Stimulated activated CD8-positive, alpha-beta memory T cell treated with anti-CD3 and anti-CD28 coated beads, Interleukin-4, amount 100 ng/mL, for 1 hour (primary cell): ENCODE measurements at regions not wholly inside any gene's neighbourhood (a gene's known extent, or its start where the extent isn't known, plus 50 kb on each side); places are given as distances from the start of the nearest gene placed in this dataset.

Experiments
- DNase-seq, 2 donors: peaks; one replicate each; pipeline ENCODE4 v3.0.0-alpha.2; 2020; ENCODE audit warnings: low read depth in 2 of 2, low spot score in 1 of 2

DNA sequence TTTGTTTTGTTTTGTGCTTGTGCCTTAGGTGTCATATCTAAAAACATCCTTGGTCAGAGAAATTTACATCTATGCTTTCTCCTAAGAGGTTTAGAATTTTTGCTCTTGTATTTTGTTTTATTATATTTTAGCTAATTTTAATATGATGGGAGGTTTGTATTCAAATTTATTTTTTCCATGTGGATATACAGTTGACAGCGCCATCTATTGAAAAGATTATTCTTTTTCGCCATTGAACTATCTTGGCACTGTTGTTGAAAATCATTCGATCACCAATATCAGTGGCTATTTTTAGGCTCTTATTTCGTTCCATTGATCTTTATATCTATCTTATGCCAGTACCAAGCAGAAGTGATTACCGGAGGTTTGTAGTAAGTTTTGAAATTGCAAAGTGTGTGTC, 510.3 kb downstream of the BRD1 start:
- no peak for DNase-seq

GRCh38 chr22:49312601-49313000, 515.1 kb downstream of the BRD1 start:
- no peak for DNase-seq

GRCh38 chr22:49310354-49310753, 517.3 kb downstream of the BRD1 start:
- DNase-seq, result no peak

GRCh38 chr22:49308300-49308699, 519.4 kb downstream of the BRD1 start:
- DNase-seq, result no peak

- DNase-seq, result no peak
Observed at GRCh38 chr22:49307870-49308269, 519.8 kb downstream of the BRD1 start.

DNA sequence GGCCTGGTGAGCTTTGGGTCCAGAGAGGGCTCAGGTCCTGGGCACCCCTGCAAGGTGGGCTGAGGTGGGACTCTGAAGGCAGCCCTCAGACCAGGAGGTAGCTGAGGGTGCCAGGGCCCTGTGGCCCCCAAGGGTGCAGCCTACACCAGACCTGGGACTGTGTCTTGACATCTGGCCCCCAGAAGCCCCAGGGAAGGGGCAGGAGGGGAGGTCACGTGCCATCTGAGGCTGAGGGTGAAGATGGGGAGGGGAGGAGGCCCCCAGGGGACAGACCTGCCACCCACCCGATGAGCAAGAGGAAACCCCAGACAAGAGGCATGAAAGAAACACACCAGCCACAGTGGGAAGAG, 520.2 kb downstream of the BRD1 start:
- DNase-seq, result no peak

DNA sequence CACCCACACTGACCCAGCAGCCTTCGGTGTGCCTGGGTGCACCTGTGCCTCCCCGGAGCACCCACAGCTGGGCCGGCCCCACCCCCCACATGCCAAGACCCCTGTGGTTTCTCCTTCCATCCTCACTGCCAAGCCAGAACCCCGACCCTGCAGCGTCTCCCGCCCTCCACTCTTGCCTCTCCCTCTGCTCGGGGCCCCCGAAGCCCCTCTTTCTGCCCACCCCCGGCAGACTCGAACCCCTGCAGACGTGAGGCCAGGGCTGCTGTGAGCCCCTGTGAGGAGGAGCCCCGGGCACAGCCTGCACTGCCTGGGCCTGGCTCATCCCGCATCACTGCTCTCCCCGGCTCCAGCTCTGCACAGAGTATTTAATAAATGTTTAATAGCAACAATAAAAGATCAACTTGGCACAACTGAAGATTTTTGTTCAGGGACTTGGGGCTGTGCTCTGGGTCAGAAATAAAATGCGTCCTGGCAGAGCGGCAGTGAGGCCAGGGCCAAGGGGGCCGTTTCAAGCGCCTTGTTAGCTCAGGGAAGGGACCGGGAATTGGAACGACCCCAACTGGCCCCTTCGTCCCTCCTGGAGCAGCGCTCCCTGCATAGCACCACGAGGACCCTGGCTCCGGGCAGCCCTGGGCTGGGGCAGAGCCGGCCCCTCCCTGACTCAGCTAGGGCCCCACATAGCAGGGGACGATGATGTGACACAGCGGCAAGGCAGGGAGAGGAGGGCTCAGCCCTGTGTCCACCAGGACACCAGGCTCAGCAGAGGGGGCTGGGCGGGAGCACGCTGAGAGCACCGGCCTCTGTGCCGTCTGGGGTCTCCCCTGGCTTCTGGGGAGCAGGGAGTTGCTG, 520.8 kb downstream of the BRD1 start:
- DNase-seq, result no peak

GRCh38 chr22:49305966-49306631, 521.6 kb downstream of the BRD1 start:
- DNase-seq, result no peak

DNA sequence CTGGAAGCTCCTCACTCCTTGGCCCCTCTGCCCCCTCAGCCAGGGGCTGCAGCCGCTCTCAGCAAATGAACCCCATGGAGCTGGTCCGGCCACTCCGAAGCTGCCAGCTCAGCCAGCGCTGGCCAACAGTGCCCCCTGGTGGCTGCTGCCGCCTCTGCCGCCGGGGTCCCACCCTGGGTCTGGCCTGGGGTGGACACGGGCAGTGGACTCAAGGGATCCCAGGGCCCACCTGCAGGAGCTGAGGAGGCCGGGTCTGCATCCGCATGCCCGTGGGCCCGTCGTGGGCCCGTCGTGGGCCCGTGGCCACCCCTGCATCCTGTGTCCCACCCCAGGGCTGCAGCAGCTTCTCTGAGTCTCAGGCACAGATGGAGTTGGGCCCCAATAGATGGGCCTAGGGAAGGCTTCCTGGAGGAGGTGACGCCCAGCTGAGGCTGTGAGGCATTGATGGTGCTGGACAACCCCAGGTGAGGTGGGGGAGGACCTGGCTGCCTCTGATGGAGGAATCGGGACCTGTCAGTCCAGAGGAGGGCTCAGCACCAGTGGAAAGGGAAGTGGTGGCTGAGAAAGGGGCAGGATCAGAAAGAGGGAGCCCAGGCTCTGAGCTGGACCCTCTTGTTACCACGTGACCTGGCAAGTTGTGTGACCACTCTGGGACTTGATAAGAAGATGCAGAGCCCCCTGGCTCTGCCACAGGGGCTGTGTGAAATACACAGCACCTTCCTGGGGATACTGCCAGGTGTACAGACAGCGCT, 522.3 kb downstream of the BRD1 start:
- DNase-seq, result peak; percentile 25 to 27

DNA sequence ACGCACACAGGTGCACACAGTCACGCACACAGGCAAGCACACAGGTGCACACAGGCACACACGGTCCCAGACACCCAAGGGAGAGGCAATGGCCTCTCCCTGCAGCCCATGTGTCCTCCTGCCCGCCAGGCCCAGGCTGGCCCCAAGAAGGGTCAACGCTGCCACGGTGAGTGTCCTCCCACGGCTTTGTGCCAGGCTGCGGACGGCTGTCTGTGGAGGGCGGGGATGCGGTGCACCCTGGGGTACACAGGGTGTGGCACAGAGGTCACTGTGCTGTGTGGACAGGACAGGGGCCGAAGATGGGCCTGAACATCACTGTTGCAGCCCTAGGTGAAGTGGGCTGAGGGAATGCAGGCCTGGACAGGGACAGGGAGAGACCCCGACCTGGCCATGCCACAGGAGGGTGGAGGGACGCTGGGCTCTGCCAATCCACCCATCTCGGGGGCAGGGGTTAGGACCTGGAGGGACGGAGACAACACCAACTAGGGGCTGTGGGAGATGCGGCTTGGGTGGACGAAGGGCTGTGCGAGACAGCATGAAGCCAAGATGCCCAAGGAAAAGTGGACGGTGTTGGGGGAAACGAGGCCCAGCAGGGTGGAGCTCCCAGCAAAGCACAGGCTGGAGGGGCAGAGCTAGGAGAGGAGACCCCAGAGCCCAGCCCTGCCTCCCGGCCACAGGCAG, 523.8 kb downstream of the BRD1 start:
- DNase-seq, result no peak

DNA sequence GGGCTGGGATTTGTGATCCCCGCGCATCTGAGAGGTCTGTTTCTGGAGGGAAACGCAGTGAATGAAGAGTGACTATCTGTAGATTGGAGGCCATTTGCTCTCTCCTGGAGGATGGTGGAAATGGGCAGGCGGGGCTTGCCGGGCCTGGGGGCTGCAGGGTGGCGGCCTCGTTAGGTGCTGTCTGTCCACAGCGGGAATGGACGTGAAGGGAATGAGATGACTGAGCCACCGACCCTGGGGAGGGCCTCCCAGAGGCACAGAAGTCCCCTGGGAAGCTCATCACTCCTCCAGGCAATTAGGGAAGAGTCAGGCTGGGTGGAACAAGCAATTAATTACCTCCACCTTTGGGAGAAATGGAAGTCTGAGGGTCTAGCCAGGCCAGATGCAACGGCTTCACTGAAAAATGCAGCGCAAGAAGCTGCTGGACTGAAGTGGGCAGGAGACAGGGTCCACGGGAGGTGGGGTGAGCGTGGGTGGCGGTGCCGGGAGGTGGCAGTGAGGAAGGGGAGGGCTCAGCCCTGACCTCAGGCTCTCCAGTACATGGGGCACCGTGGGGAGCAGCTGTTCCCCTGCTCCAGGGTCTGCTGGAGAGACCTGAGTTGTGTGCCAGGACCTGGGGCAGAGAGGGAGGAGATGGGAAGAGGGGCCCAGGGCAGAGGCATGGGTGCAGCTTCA, 524.5 kb downstream of the BRD1 start:
- DNase-seq, result no peak

DNA sequence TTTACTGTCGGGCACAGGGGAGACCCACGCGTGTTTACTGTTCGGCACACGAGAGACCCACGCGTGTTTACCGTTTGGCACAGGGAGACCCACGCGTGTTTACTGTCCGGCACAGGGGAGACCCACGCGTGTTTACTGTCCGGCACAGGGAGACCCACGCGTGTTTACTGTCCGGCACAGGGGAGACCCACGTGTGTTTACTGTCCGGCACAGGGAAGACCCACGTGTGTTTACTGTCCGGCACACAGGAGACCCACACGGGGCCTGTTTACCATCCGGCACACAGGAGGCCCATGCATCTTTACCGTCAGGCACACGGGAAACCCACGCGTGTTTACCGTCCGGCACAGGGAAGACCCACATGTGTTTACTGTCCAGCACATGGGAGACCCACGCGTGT, 525.1 kb downstream of the BRD1 start:
- no peak for DNase-seq

GRCh38 chr22:49302150-49302460, 525.6 kb downstream of the BRD1 start:
- no peak for DNase-seq

DNA sequence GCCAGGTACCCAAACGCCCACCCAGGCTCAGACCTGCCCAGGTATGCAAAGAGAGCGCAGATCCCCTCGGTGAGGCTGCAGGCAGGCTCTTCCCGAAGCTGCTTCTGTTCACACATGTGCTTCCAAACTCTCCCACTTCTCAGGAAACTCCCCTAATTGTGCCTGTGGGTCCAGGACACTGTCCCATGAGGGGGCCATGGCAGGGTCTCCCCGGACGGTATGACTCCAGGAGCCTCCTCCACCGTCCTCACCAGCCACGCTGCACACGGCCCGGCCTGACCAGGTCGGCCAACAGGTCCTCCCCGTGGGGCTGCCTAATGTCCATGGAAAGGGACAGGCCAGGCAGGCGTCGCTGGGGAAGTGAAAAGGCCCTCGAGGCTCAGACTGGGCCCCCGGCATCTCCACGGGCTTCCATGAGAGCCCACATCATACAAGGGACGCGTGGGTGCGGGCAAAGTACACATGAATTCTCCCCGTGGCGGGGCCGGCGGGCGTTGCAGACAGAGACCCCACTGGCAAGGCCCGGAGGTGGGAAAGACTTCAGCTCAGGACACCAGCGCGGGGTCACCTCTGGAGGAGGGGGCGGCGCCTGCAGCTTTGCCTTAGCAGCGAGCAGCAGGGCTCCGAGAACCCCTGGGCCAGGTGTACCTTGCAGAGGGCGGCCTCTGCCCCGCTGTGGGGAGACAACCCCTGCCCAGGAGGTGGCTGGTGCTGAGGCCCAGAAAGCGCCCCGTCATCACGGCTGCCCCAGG, 526.1 kb downstream of the BRD1 start:
- no peak for DNase-seq

DNA sequence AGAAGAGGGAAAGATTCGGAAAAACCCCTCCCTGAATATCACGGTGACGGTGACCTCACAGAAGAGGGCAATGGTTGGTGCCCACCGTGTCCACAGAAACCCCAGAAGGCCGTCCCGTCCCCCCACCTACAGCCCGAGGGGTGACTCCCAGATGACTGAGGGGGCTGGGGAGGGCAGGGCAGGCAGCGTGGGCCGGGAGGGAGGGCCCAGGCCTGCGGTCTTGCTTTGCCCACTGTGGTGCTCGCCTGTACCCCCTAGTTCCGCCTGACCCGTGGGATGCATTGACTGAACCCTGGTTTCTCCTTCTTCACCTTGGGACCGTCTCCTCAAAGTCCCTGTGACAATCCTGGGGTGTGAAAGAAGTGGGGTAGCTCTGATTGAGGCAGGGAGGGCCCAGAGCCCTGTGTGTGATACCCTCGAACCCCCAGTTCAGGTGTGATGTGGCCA, 526.7 kb downstream of the BRD1 start:
- no peak for DNase-seq

DNA sequence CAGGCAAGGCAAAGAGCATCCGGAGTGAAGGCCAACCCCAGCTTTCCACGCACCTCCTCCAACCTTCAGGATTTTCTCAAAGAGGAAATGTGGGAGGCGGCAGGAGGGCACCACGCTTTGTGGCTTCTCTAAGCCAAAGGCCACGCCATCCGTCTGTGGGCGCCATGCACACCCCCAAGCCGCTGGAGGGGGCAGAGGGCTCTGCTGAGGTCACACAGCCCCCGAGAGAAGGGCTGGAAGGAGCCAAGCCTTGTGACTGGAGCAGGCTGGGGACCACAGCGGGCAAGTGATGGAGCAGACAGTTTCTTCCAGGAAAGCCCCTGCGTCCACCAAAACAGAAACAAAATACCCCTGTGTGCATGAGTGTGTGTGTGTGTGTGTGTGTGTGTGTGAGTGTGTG, 527.4 kb downstream of the BRD1 start:
- DNase-seq, result no peak

GRCh38 chr22:49299821-49300231, 527.8 kb downstream of the BRD1 start:
- no peak for DNase-seq

DNA sequence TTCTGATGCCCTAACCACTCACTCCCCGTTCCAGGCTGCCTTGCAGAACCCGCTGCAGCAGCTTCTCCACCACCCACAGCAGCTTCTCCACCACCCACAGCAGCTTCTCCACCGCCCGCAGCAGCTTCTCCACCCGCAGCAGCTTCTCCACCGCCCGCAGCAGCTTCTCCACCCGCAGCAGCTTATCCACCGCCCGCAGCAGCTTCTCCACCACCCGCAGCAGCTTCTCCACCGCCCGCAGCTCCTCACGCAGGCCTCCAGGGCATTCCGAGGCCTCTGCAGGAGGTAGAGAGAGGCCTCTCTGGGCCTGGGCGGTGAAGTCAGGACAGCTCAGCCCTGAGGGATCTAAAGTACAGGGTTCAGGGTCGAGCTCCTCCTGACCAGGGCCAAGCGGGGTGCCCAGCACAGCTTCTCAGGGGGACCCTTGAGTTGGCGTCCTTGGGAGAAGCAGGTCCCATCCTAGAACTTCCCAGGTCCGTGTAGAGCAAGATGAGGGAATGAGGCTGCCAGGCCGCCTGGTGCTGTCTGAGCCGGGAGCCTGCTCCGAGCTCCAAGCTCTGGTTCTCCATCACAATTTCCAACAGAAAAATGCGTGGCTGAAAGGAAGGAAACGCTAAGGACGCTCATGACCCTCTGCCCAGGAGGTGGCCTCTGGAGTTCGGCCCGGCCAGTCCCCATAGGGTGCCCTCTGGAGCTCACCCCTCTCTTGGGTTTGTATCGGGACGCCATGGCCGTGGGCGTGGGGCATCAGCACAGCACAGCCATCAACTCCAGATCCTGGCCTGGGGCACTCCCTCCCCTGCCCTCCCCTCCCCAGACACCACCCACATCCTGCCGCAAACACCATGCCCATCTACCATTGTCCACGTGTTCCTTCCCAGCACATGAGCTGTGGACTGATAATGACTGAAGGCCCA, 528.6 kb downstream of the BRD1 start:
- DNase-seq, result no peak
